WTC11 (cell line): ENCODE measurements at regions not wholly inside any gene's neighbourhood (a gene's known extent, or its start where the extent isn't known, plus 50 kb on each side); places are given as distances from the start of the nearest gene placed in this dataset.

ENCODE experiments used
- ATAC-seq: fragments of 200-7000 bp; cut with Tn5 transposase; 2 replicates; pipeline ENCODE4 v1.10.0; 2021; ENCODE audit warnings: mild to moderate bottlenecking, moderate library complexity
- CTCF ChIA-PET: fragments of 300-600 bp; sonication (Branson Sonifier 250); formaldehyde crosslinking; loops from one replicate; lab custom pipeline; 2021; ENCODE audit warnings: antibody characterized with exemption; lab: Charles Lee
- POLR2A ChIA-PET: fragments of 350-600 bp; sonication (Branson Sonifier 250); formaldehyde crosslinking; loops from one replicate; lab custom pipeline; 2021; ENCODE audit warnings: antibody characterized with exemption; lab: Charles Lee
- DNase-seq: peaks from one replicate; pipeline ENCODE4 v3.0.0; 2021; ENCODE audit warnings: low spot score
- H3K27ac Mint-ChIP-seq: 2 replicates; pipeline ENCODE4 v1.8.0; 2021; ENCODE audit warnings: mixed read lengths
- H3K27me3 Mint-ChIP-seq: 2 replicates; pipeline ENCODE4 v1.8.0; 2021; ENCODE audit warnings: low read depth, mild to moderate bottlenecking, moderate library complexity, mixed read lengths
- H3K36me3 Mint-ChIP-seq: 2 replicates; pipeline ENCODE4 v1.8.0; 2021; ENCODE audit warnings: mixed read lengths
- H3K4me1 Mint-ChIP-seq: 2 replicates; pipeline ENCODE4 v1.8.0; 2022; ENCODE audit warnings: mixed read lengths
- H3K4me3 Mint-ChIP-seq: 2 replicates; pipeline ENCODE4 v1.8.0; 2021; ENCODE audit warnings: mild to moderate bottlenecking, moderate library complexity, mixed read lengths
- H3K9me3 Mint-ChIP-seq: 2 replicates; pipeline ENCODE4 v1.8.0; 2021; ENCODE audit warnings: mixed read lengths
- ELF4 ChIP-seq: sonication (generic); formaldehyde crosslinking; IDR thresholded peaks from 2 replicates; pipeline ENCODE4 v1.8.1; 2022; ENCODE audit warnings: low read depth, mild to moderate bottlenecking, moderate library complexity, missing genetic modification reagents
- EMX1 ChIP-seq: fragments of 250-450 bp; sonication (Bioruptor Pico); IDR thresholded peaks from 2 replicates; pipeline ENCODE4 v1.8.0; 2021; ENCODE audit warnings: mild to moderate bottlenecking
- FOXJ3 ChIP-seq: sonication (generic); formaldehyde crosslinking; IDR thresholded peaks from 2 replicates; pipeline ENCODE4 v1.9.0; 2021; ENCODE audit warnings: missing genetic modification reagents, mild to moderate bottlenecking, borderline replicate concordance
- KAT7 ChIP-seq: sonication (generic); formaldehyde crosslinking; IDR thresholded peaks from 2 replicates; pipeline ENCODE4 v1.8.1; 2023; ENCODE audit warnings: missing genetic modification reagents, mild to moderate bottlenecking, borderline replicate concordance
- NR1H2 ChIP-seq: sonication (generic); formaldehyde crosslinking; IDR thresholded peaks from 2 replicates; pipeline ENCODE4 v1.9.0; 2021; ENCODE audit warnings: mild to moderate bottlenecking, moderate library complexity, missing genetic modification reagents
- SP1 ChIP-seq: sonication (generic); formaldehyde crosslinking; conservative IDR thresholded peaks from 2 replicates; pipeline ENCODE4 v1.8.1; 2022; ENCODE audit warnings: missing genetic modification reagents
- TEAD1 ChIP-seq: sonication (generic); formaldehyde crosslinking; IDR thresholded peaks from 2 replicates; pipeline ENCODE4 v1.8.0; 2022; ENCODE audit warnings: mild to moderate bottlenecking, missing genetic modification reagents
- ZNF121 ChIP-seq: sonication (generic); formaldehyde crosslinking; IDR thresholded peaks from 2 replicates; pipeline ENCODE4 v1.8.0; 2023; ENCODE audit warnings: missing genetic modification reagents
- ZNF263 ChIP-seq: sonication (generic); formaldehyde crosslinking; IDR thresholded peaks from 2 replicates; pipeline ENCODE4 v1.8.1; 2022; ENCODE audit warnings: low read depth, mild to moderate bottlenecking, moderate library complexity, missing genetic modification reagents
- ZNF317 ChIP-seq: sonication (generic); formaldehyde crosslinking; IDR thresholded peaks from 2 replicates; pipeline ENCODE4 v1.8.1; 2023; ENCODE audit warnings: low read depth, mild to moderate bottlenecking, moderate library complexity, missing genetic modification reagents, borderline replicate concordance
- ZNF423 ChIP-seq: fragments of 250-450 bp; sonication (Bioruptor Pico); IDR thresholded peaks from 2 replicates; pipeline ENCODE4 v2.1.2; 2022; ENCODE audit warnings: mild to moderate bottlenecking, moderate library complexity
- TF ChIP-seq, protein P1 (sequence below): fragments of 250-450 bp; sonication (Bioruptor Pico); conservative IDR thresholded peaks from 2 replicates; pipeline ENCODE4 v1.9.0; 2021; ENCODE audit warnings: mild to moderate bottlenecking
- TF ChIP-seq, protein P2 (sequence below): sonication (generic); formaldehyde crosslinking; conservative IDR thresholded peaks from 2 replicates; pipeline ENCODE4 v1.8.1; 2023; ENCODE audit warnings: mild to moderate bottlenecking, low read depth, missing genetic modification reagents, moderate library complexity
- TF ChIP-seq, protein P3 (sequence below): fragments of 250-450 bp; sonication (Bioruptor Pico); IDR thresholded peaks from 2 replicates; pipeline ENCODE4 v1.9.0; 2021; ENCODE audit warnings: moderate library complexity, mild to moderate bottlenecking, inconsistent platforms, borderline replicate concordance
- TF ChIP-seq, protein P4 (sequence below): sonication (generic); formaldehyde crosslinking; IDR thresholded peaks from 2 replicates; pipeline ENCODE4 v1.8.1; 2023; ENCODE audit warnings: mild to moderate bottlenecking, missing genetic modification reagents, moderate library complexity
- TF ChIP-seq, protein P5 (sequence below): sonication (generic); formaldehyde crosslinking; IDR thresholded peaks from 2 replicates; pipeline ENCODE4 v1.8.0; 2023; ENCODE audit warnings: missing genetic modification reagents, mild to moderate bottlenecking, borderline replicate concordance

DNA sequence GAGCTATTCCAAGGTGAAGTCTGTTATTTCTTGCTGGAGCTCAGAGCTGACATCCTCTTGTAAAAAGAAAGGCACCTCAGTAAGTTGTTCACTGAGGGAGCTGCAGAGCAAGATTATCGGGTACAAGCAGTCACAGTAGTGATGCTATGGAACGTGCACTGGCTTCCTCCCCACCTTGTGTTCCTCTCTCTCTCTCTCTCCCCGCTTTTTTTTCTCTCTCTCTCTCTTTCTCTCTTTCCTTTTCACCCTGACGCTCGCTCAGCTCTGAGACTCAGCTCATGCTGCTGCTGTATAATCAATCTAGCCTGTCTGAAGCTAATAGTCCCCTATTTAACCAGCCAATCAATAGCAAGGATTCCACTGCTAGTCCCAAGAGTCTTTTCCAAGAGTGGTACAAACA, 587.6 kb upstream of the CDH18 start (continued):
- TF ChIP-seq, protein P1, sequence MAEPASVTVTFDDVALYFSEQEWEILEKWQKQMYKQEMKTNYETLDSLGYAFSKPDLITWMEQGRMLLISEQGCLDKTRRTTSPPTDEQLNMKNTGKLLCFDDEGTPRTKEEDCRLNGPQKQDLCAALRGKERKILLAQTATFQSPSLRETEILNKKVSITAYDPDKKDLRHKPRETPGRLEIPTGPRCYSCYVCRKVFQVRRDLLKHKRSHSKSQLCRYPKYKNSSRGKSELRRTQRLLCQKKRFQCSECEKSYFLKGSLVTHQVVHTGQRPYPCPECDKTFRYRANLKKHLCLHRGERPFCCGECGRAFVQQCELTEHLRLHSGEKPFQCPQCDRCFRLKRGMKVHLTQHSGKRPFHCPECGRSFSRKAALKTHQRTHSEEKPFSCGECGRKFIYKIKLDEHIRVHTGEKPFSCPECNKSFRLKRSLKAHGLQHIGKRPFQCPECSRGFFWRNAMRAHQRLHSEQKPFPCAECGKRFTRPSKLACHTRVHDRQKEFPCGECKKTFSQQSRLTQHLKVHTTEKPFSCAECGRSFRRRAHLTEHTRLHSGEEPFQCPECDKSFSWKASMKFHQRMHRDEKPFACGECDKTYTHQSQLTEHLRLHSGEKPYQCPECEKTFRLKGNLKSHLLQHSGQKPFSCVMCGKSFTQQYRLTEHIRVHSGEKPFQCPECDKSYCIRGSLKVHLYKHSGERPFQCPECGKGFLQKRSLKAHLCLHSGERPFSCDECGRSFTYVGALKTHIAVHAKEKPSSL (CRISPR knock-in tag): no peak
- TF ChIP-seq FOXJ3 (CRISPR knock-in tag): no peak
- TF ChIP-seq, protein P2, sequence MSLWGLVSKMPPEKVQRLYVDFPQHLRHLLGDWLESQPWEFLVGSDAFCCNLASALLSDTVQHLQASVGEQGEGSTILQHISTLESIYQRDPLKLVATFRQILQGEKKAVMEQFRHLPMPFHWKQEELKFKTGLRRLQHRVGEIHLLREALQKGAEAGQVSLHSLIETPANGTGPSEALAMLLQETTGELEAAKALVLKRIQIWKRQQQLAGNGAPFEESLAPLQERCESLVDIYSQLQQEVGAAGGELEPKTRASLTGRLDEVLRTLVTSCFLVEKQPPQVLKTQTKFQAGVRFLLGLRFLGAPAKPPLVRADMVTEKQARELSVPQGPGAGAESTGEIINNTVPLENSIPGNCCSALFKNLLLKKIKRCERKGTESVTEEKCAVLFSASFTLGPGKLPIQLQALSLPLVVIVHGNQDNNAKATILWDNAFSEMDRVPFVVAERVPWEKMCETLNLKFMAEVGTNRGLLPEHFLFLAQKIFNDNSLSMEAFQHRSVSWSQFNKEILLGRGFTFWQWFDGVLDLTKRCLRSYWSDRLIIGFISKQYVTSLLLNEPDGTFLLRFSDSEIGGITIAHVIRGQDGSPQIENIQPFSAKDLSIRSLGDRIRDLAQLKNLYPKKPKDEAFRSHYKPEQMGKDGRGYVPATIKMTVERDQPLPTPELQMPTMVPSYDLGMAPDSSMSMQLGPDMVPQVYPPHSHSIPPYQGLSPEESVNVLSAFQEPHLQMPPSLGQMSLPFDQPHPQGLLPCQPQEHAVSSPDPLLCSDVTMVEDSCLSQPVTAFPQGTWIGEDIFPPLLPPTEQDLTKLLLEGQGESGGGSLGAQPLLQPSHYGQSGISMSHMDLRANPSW (CRISPR knock-in tag): no peak
- TF ChIP-seq, protein P3, sequence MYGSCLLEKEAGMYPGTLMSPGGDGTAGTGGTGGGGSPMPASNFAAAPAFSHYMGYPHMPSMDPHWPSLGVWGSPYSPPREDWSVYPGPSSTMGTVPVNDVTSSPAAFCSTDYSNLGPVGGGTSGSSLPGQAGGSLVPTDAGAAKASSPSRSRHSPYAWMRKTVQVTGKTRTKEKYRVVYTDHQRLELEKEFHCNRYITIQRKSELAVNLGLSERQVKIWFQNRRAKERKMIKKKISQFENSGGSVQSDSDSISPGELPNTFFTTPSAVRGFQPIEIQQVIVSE: no peak

DNA sequence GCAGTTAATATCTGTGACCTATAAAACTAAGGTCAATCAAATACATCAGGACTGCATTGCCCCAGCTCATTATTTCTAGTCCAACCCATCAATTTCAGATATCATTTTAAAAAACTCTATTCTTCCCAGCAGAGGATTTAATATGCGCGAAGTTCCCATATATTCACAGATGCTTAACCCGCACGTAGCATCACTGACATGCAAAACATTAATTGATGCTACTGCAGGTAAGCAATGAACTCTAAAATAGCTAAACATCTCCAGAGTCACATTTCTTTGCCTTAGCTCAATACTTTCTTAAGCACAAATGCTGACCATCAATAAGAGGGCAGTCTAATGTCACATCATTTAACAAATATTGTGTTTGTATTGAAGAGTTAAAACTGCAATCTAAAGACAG, 586.6 kb upstream of the CDH18 start:
- no peaks in the 10 kb centered on the region for H3K27me3 Mint-ChIP-seq
- H3K36me3 Mint-ChIP-seq: no peaks in the 10 kb centered on the region
- H3K9me3 Mint-ChIP-seq: no peaks in the 10 kb centered on the region
- POLR2A ChIA-PET: no interaction called here
- TF ChIP-seq ELF4 (CRISPR knock-in tag) (no peak), SP1 (CRISPR knock-in tag) (no peak), EMX1 (CRISPR knock-in tag) (no peak), ZNF317 (no peak), ZNF121 (CRISPR knock-in tag) (no peak), NR1H2 (no peak), ZNF263 (CRISPR knock-in tag) (no peak), KAT7 (CRISPR knock-in tag) (no peak), ZNF423 (no peak), TEAD1 (CRISPR knock-in tag) (no peak), FOXJ3 (CRISPR knock-in tag) (no peak)
- TF ChIP-seq, protein P4, sequence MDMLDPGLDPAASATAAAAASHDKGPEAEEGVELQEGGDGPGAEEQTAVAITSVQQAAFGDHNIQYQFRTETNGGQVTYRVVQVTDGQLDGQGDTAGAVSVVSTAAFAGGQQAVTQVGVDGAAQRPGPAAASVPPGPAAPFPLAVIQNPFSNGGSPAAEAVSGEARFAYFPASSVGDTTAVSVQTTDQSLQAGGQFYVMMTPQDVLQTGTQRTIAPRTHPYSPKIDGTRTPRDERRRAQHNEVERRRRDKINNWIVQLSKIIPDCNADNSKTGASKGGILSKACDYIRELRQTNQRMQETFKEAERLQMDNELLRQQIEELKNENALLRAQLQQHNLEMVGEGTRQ (CRISPR knock-in tag): no peak
- TF ChIP-seq, protein P5, sequence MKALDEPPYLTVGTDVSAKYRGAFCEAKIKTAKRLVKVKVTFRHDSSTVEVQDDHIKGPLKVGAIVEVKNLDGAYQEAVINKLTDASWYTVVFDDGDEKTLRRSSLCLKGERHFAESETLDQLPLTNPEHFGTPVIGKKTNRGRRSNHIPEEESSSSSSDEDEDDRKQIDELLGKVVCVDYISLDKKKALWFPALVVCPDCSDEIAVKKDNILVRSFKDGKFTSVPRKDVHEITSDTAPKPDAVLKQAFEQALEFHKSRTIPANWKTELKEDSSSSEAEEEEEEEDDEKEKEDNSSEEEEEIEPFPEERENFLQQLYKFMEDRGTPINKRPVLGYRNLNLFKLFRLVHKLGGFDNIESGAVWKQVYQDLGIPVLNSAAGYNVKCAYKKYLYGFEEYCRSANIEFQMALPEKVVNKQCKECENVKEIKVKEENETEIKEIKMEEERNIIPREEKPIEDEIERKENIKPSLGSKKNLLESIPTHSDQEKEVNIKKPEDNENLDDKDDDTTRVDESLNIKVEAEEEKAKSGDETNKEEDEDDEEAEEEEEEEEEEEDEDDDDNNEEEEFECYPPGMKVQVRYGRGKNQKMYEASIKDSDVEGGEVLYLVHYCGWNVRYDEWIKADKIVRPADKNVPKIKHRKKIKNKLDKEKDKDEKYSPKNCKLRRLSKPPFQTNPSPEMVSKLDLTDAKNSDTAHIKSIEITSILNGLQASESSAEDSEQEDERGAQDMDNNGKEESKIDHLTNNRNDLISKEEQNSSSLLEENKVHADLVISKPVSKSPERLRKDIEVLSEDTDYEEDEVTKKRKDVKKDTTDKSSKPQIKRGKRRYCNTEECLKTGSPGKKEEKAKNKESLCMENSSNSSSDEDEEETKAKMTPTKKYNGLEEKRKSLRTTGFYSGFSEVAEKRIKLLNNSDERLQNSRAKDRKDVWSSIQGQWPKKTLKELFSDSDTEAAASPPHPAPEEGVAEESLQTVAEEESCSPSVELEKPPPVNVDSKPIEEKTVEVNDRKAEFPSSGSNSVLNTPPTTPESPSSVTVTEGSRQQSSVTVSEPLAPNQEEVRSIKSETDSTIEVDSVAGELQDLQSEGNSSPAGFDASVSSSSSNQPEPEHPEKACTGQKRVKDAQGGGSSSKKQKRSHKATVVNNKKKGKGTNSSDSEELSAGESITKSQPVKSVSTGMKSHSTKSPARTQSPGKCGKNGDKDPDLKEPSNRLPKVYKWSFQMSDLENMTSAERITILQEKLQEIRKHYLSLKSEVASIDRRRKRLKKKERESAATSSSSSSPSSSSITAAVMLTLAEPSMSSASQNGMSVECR (CRISPR knock-in tag): no peak
- CTCF ChIA-PET: interaction anchor here (1.8 kb wide), 1 partner anchor 27 kb away, joined by 11 read pairs; no protein-coding TSS in a partner anchor
- H3K4me1 Mint-ChIP-seq: peaks cover 6% of the 10 kb centered on the region
- no peak overlapping the region for H3K4me3 Mint-ChIP-seq
- ATAC-seq: no peak
- DNase-seq: no peak
- H3K27ac Mint-ChIP-seq: no peak overlapping the region
